GM18867 (cell line): ENCODE measurements at regions not wholly inside any gene's neighbourhood (a gene's known extent, or its start where the extent isn't known, plus 50 kb on each side); places are given as distances from the start of the nearest gene placed in this dataset.

Experiments
- ATAC-seq: cut with Tn5 transposase; IDR thresholded peaks from one replicate; pipeline ENCODE4 v1.9.1; 2021; ENCODE audit warnings: mild to moderate bottlenecking, moderate library complexity; ENCODE audit not compliant: unreplicated experiment

DNA sequence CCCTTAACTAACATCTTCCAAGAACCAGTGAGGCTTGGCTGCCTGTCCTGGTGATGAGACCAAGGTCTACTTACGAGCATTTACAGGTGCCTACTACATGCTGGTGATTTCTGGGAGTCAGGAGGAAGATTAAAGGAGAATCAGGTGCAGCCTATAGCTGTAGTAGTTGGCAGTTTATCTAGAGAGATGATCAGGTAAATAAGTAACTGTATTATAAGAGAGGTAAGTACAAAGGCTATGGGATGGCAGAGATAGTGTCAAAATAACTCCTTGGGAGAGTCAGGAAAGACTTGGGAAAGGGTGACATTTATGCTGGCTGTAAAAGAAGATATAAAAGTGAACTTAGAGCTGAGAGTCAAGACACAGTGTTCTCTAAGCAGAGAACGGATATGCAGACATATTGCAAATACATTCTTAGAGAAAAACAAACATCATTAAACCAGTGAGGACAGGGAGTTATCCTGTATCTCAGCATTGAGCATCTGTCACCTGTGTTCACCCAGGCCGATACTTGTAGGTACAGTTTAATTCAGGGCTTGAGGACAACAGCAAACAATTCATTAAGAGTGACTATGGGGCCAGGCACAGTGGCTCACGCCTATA lies 49.7 kb upstream of the ACP3 start:
- no peak for ATAC-seq
